ENCODE measurements at regions not wholly inside any gene's neighbourhood (a gene's known extent, or its start where the extent isn't known, plus 50 kb on each side); places are given as distances from the start of the nearest gene placed in this dataset.

DNA sequence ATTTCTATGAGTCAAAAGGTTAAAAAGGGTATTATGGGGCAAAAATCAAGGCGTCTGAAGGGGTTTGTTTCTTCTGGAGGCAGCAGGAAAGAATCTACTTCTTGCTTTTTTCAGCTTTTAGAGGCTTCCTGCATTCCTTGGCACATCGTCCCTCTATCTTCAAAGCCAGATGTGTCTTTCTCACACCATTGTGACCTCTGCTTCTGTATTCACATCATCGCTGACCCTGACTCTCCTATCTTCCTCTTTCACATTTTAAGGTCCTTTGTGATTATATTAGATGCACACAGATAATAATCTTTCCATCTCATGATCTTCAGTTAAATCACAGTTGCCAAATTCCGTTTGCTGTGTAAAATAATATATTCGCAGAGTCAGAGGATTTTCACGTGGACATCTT, 112.7 kb downstream of the PPP4R3C start:
- TF ChIP-seq, protein P1, sequence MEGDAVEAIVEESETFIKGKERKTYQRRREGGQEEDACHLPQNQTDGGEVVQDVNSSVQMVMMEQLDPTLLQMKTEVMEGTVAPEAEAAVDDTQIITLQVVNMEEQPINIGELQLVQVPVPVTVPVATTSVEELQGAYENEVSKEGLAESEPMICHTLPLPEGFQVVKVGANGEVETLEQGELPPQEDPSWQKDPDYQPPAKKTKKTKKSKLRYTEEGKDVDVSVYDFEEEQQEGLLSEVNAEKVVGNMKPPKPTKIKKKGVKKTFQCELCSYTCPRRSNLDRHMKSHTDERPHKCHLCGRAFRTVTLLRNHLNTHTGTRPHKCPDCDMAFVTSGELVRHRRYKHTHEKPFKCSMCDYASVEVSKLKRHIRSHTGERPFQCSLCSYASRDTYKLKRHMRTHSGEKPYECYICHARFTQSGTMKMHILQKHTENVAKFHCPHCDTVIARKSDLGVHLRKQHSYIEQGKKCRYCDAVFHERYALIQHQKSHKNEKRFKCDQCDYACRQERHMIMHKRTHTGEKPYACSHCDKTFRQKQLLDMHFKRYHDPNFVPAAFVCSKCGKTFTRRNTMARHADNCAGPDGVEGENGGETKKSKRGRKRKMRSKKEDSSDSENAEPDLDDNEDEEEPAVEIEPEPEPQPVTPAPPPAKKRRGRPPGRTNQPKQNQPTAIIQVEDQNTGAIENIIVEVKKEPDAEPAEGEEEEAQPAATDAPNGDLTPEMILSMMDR (IDR thresholded peaks at IDR 0.05) = no peak
- TF ChIP-seq POLR2A (IDR thresholded peaks at IDR 0.05) = no peak
